Suppressor macrophage (primary cell): ENCODE measurements at regions not wholly inside any gene's neighbourhood (a gene's known extent, or its start where the extent isn't known, plus 50 kb on each side); places are given as distances from the start of the nearest gene placed in this dataset.
"Not testable (repeated sequence)": the region's sequence is repeated elsewhere in the genome, so short reads cannot be mapped to it uniquely, and the experiment has no call there.

Experiments used
- DNase-seq, 4 experiments: peaks; one replicate each; pipeline ENCODE4 v3.0.0-alpha.2; 2020 to 2022

GRCh38 chr7:63046612-63047011 lies 952.0 kb upstream of the ZNF722 start:
- DNase-seq: no peak

- no peak for DNase-seq
Observed at GRCh38 chr7:63047061-63047460, 951.6 kb upstream of the ZNF722 start.

- DNase-seq: no peak
Observed at GRCh38 chr7:63047546-63047945, 951.1 kb upstream of the ZNF722 start.

GRCh38 chr7:63054191-63054661 lies 944.4 kb upstream of the ZNF722 start:
- peak in 1 of 4 experiments; percentile 0 for DNase-seq

GRCh38 chr7:63057265-63057664 lies 941.4 kb upstream of the ZNF722 start:
- DNase-seq: no peak

GRCh38 chr7:63060701-63061100 lies 937.9 kb upstream of the ZNF722 start:
- not testable (repeated sequence) for DNase-seq

GRCh38 chr7:63065684-63066083 lies 933.0 kb upstream of the ZNF722 start:
- DNase-seq: no peak

GRCh38 chr7:63066235-63066634 lies 932.4 kb upstream of the ZNF722 start:
- not testable (repeated sequence) for DNase-seq

GRCh38 chr7:63067897-63068585 lies 930.6 kb upstream of the ZNF722 start:
- no peak for DNase-seq

GRCh38 chr7:63070696-63071095 lies 928.0 kb upstream of the ZNF722 start:
- no peak for DNase-seq

- no peak for DNase-seq
Observed at GRCh38 chr7:63071396-63071795, 927.3 kb upstream of the ZNF722 start.

GRCh38 chr7:63071920-63072319 lies 926.7 kb upstream of the ZNF722 start:
- DNase-seq: no peak

- DNase-seq: no peak
Observed at GRCh38 chr7:63072806-63073205, 925.8 kb upstream of the ZNF722 start.

- DNase-seq: no peak
Observed at GRCh38 chr7:63073286-63073685, 925.4 kb upstream of the ZNF722 start.

- DNase-seq: no peak
Observed at GRCh38 chr7:63073736-63074135, 924.9 kb upstream of the ZNF722 start.

- no peak for DNase-seq
Observed at GRCh38 chr7:63077841-63078240, 920.8 kb upstream of the ZNF722 start.

GRCh38 chr7:63080406-63080805 lies 918.2 kb upstream of the ZNF722 start:
- DNase-seq: no peak

GRCh38 chr7:63080831-63081230 lies 917.8 kb upstream of the ZNF722 start:
- DNase-seq: no peak

- no peak for DNase-seq
Observed at GRCh38 chr7:63087575-63088190, 911.0 kb upstream of the ZNF722 start.

- DNase-seq: no peak
Observed at GRCh38 chr7:63092951-63093350, 905.7 kb upstream of the ZNF722 start.

- no peak for DNase-seq
Observed at GRCh38 chr7:63093481-63093880, 905.2 kb upstream of the ZNF722 start.

GRCh38 chr7:63096141-63096540 lies 902.5 kb upstream of the ZNF722 start:
- no peak for DNase-seq

- DNase-seq: no peak
Observed at GRCh38 chr7:63104666-63105065, 894.0 kb upstream of the ZNF722 start.

- DNase-seq: no peak
Observed at GRCh38 chr7:63105978-63106377, 892.7 kb upstream of the ZNF722 start.
